Heart left ventricle (tissue), 13 donors: ENCODE measurements at regions not wholly inside any gene's neighbourhood (a gene's known extent, or its start where the extent isn't known, plus 50 kb on each side); places are given as distances from the start of the nearest gene placed in this dataset.

Experiments
- CTCF ChIP-seq, 12 donors: fragments of 200-600 bp; sonication (generic) in 4 of 12; IDR thresholded peaks; one replicate each; pipeline versions ENCODE4 v1.5.0 to v1.8.0; 2018 to 2022; ENCODE audit warnings: antibody characterized with exemption in 12 of 12, mild to moderate bottlenecking in 5 of 12
- POLR2A ChIP-seq, 2 donors: fragments of 450-650 bp; IDR thresholded peaks; one replicate each; pipeline ENCODE4 v1.6.1; 2017; ENCODE audit warnings: antibody characterized with exemption in 2 of 2, mild to moderate bottlenecking in 2 of 2, moderate library complexity in 2 of 2
- donor health status: ischemic (EF 13 %, LVEDD 7.1; RV severe dilation, severe dysfunction).
- donor health status: DM: no; HTN: yes; CAD: no.
- donor health status: DM: no; HTN: no; CAD: no.
- donor health status: ischemic (EF 25% LVEDD 6.9; RV normal size, moderate dysfunction).
- donor health status: ischemic (EF 25% LVEDD 5.7; RV mildly dilated, moderate dysfunction).
- donor health status: ischemic (EF 35%, LVEDD 5.7; RV mildly dilated, moderate dysfunction).
- donor health status: nonischemic (EF 11% LVEDD 7.7; RV severe dilation, severe dysfunction).
- donor health status: DM: yes; HTN: yes; CAD: no.
- donor health status: PGD.
- donor health status: ischemic (EF 29% LVEDD 5.4; RV normal size, mild dysfunction).
- donor health status: nonischemic (EF 23%, LVEDD 6.1; RV moderate dilation, normal function).

- no peak for TF ChIP-seq CTCF (IDR thresholded peaks at IDR 0.05)
- TF ChIP-seq POLR2A (IDR thresholded peaks at IDR 0.05): no peak
These were observed 1316.6 kb downstream of the FSTL5 start for GRCh38 chr4:160847228-160847627.
